GM21576 (cell line): ENCODE measurements at regions not wholly inside any gene's neighbourhood (a gene's known extent, or its start where the extent isn't known, plus 50 kb on each side); places are given as distances from the start of the nearest gene placed in this dataset.

Experiments
- ATAC-seq: cut with Tn5 transposase; IDR thresholded peaks from one replicate; pipeline ENCODE4 v1.9.1; 2021; ENCODE audit warnings: mild to moderate bottlenecking, moderate library complexity; ENCODE audit not compliant: unreplicated experiment

- ATAC-seq, result no peak
Measured at GRCh38 chr4:13840502-13841190, 213.1 kb upstream of the BOD1L1 start.

DNA sequence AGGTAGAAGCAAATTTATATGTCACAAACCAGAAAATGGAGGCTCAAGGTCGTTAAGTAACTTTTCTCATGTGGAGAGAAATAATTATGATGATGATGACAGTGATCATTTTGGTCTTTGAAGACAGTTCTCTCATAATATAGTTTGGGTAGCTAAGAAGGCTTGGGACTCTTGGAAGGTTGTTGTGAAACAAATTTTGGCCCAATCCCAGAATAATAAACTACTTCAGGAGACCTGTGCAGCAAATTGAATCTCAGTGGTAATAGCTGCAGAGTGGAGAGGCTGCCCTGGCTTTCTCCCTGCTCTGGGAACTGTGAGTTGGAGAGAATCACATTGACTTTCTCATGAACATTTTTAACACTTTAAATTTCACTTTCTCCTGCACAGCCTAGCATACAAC, 217.2 kb upstream of the BOD1L1 start:
- ATAC-seq, result no peak

DNA sequence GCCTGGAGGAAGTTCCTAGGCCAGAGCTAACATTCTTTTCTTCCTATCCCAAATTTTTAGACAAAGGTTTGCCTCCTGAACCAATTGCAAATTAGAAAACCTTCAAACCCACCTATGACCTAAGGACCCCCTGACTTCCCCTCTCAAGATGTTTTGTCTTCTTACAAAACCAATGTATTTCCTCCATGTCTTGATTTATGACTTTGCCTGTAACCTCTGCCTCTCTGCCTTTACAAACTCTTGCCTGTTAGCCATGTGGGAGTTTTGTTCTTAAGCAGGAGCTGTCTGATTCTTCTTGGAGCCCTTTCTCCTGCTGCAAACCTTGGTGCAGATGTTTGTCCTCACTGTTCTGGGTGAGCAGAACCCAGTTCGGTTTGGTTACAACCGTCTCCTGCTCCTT, 222.3 kb upstream of the BOD1L1 start:
- ATAC-seq, result no peak

DNA sequence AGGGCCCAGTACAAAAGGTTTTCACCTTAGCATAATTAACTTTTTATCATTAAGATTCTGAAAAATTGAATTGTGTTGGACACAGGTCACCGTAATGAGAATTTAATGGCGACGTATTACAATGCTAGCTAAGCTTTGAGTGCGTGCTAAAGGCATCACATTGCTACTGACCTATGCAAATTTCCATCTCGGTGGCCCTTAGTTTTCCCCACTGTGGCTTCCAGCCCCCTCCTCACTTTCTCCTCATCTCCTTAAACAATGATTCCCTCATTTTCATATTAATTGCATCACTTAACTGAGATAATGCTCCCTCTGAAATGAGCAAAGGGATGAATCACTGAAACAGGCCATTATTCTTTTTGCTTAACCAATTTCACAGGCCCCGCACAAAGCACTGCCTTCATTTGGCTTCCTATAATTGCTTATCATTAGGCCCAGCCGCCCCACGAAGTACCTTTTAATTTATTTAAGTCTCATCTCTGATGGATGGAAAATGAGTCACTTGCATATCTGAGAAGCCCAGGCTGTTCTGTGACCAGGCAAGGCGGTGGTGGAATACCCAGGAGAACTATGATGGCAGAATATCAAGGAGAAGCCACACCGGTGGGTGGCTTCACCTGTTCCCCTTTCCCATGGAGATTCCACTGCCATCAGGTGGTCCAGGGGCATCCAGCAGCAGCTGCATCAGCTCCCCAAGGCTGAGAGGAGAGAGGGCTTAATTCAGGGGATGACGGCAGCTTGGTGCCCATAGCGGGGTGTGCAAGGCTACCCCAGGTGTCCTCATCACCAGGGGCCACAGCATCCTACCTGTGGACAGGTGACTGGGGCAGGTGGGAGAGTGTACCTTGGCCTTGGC, 223.8 kb upstream of the BOD1L1 start:
- ATAC-seq, result no peak

- no peak for ATAC-seq
Measured at GRCh38 chr4:13852411-13852810, 224.9 kb upstream of the BOD1L1 start.

DNA sequence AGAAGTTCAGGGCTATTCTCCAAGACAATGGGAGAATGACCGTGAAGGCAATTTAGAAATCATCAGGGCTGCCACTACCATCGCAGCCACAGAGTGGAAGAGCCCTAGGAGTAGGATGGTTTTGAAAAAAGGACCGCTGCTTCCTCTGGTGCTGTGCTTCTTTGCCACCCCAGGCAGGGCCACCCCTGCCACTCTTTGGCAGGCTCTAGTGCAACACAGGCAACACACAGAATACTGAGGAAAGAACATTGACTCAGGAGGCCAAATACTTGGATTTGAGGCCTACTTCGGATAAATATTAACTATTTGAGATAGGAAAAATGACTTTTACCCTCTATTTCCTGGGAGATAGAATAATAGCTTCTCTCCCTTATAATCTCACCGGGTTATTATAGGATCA, 228.9 kb upstream of the BOD1L1 start:
- no peak for ATAC-seq

DNA sequence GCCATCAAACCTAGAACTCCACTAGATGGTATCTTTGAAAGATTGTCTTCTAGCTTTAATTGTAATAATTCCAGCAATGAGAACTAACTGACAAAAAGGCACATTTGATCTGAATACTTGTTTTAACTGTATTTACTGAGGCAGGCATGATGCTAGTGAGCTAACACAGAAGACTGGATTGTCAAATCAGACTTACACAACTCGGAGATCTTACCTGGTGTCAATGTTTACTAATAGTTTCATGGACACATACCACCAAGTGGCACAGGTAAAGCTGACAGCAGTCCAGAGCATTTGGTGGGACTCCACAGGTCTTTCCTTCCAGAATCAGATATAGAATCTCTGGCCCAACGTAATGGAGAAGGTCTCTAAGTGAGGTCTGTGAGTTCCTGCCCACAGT, 229.9 kb upstream of the BOD1L1 start:
- no peak for ATAC-seq

- ATAC-seq, result no peak
Measured at GRCh38 chr4:13857800-13858199, 230.3 kb upstream of the BOD1L1 start.

DNA sequence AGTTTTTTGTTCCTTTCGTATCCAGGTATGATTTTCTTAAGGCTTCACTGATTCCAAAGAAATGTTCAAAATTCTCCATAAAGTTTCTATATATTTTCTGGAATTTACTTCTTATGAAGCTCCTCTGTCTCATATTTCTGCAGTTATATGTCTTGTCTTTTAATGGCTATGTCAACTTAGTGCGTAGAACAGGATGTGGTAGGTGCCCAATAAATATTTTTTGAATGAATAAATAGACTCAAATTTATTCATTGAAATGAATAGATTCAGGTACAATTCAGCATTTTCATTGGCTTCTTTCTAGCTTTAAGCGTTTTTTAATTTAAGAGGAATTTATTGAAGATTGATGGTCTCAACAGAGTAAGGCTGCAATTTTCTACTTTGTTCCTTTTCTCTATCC, 231.9 kb upstream of the BOD1L1 start:
- no peak for ATAC-seq

DNA sequence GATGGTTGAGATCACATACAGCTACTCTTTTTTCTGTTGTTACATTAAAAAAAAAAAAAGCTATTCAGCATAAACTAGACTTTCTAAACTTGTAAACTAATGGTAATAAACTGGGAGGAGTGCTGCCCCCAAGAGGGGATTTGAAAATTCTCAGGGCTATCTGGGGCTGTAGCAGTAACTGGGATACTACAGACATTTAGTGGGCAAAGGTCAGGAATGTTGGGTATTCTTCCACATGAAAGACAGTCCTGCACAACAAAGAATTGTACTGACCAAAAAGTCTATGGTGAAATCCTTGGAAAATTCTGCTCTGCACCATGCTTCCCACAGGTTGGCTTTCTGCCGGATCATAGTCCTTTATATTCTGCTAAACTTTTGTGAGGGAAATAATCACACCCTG, 232.6 kb upstream of the BOD1L1 start:
- no peak for ATAC-seq

DNA sequence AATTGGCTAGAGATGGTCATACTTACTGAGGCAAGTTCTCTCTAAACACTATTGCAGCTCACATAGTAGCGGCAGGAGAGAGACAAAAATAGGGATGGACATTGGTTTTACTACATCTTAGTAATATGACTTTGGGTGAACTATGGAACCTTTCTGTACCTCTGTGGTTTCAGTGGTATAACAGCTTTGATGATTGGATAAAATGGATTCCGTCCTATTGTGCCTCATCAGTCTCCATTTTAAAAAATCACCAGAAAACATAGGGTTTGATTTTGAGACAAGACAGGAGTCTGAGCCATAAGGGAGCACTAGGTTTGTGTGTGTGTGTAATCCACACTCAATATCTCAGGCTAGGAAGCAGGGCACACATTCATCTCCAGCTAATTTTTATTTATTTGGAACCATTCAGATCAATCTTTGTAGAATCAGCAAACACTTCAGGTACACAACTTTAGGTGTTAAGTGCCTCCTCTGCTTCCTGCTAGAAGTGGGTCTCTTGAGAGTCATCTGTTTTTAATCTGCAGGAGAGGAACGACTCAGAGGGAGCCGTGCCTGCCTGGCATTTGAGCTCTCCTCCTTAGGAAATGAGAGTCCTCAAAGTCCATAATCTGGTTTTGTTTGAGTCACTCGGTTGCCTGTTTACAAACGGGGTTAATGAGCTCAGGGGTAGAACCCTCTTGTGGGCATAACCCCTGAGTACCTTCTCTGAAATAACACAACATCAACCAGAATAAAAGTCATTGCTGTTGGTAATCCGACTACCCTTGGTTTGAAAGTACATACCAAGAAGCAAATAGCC, 238.5 kb upstream of the BOD1L1 start:
- ATAC-seq, result no peak

GRCh38 chr4:13866881-13867280, 239.4 kb upstream of the BOD1L1 start:
- no peak for ATAC-seq

- ATAC-seq, result no peak
Measured at GRCh38 chr4:13872155-13872554, 244.6 kb upstream of the BOD1L1 start.

DNA sequence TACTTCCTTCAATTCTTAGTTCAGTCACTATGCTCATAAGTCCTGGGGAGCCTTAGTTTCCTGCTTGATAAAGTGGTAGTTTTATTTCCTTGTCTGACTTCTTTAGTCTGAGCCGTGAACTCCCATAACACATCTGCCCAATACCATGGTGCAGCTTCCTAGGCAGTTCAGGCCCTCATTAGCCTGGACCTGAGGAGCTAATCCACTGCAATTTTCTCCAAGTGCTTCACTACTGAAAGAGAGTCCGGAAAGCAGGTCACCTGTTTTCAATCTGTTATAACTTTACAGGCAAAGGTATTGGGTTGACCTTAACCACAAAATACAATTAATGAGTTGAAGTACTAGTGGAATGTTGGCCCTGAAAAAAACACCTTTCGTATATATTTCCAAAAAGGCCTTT, 245.4 kb upstream of the BOD1L1 start:
- no peak for ATAC-seq

DNA sequence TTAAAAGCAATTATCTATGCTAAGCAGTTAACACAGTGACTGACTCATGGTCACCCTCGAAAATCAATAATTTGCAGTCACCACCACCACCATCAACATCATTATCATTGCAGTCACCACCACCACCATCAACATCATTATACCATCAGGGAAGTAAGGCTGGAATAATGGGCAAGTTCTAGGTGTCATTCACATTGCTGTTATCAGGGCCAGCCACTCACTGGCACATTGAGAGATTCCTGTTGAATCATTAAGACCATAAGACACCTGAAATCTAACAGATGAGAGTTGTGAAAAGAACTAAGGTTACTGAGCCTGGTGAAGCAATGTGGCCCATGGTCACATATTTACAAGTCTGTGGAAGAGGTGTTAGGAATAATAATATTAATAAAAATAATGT, 247.7 kb upstream of the BOD1L1 start:
- ATAC-seq, result no peak

GRCh38 chr4:13876131-13876530, 248.6 kb upstream of the BOD1L1 start:
- ATAC-seq, result no peak

DNA sequence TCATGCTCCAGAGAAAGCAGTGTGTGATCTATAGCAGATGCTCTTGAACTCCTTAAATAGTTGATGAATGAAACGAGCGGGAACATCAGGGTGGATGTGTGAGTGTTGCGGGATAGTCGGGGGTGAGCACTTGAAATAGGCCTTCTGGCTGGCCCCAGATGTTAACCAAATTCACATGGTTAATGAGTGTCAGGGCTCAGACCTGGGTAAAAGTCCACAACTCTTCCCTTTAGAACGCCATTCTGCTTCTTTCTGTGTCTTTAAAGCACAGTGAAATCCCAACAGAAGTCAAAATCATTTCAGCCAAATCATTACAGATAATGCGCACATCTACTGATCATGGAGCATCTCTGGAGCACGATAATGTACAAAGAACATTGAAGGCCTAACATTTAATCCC, 249.4 kb upstream of the BOD1L1 start:
- no peak for ATAC-seq

DNA sequence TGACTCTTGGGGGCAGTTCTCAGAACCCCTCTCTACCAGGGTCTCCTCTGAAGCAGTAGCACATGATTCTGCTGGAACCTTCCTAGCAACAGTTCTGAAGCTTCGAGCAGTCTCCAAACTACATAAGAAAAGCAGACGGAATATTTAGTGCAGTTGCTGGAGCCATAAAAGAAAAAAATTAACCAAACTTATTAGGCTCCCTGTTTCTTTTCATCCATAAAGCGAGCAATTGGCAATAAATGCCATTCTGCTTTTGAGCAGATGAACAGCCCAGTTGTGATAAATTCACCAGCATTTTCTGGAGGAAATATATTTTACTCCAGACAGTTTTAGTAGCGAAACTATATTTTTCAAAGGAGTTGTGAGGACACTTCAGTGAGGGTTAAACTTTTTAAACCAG, 250.1 kb upstream of the BOD1L1 start:
- ATAC-seq, result no peak

DNA sequence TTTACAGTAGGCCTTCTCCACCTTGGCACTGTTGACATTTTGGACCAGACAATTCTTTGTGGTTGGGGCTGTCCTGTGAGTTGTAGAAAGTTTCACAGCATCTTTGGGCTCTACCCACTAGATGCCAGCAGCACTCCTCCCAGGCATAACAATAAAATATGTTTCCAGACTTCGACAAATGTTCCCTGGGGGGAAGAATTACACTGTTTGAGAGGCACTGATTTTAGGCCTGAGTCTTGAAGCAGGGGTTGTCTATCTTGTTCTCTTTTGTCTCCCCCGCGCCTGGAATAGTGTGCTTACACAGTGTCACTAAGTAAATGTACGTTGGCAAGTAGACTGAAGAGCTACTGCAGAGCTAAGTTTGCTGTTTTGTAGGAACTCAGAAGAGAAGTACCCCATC, 254.4 kb upstream of the BOD1L1 start:
- ATAC-seq, result no peak

DNA sequence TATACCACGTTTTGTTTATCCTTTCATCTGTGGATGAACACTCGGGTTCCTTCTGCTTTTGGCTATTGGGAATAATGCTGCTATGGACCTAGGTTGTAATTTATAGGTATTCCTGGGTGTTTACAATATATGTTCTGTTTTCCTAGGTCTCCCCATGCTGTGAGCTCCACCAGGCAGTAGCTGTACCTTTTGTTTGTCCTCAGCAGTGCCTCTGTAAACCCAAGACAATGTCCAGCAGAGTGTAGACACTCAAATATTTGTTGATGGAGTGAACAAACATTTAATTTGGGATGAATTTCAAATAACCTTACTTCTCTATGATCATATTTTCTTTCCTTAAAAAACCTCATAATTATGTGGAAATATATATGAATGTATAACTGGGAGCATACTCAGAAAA, 259.5 kb upstream of the BOD1L1 start:
- ATAC-seq, result no peak

DNA sequence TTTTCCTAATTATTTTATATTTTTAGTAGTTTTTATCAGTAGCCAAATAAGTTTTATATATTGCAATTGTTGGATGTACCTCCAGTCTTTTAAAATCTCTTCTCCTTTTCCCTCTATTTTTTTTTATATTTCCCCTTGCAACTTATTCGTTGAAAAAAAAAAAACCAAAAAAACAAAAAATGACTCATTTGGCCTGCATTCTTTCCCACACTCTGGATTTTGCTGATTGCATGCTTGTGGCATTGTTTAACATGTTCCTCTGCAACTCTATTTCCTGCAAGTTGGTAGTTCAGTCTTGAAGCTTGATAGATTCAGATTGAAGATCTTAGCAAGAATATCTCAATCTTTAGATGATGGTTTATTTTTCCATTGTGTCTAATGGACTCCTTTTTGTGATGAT, 260.6 kb upstream of the BOD1L1 start:
- ATAC-seq, result no peak

DNA sequence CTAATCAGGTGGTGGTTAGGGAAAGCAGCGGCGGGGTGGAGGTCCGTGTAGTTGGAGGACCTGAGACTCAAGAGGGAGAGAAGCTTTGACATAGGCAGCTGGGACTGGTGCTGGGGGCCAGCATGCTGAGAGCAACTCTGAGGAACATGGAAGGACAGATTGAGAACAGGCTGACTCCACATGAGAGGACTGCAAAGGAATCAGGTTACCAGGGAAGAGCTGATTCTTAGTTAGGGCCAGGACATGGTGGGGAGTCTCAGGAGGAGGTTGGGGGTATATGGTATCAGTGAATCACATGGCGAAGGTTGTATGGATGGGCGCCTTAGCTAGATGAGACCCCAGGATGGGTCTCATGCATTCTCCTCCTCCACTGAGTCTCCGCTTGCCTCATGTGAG, 264.0 kb upstream of the BOD1L1 start:
- ATAC-seq, result no peak
